Loucy (cell line): ENCODE measurements at regions not wholly inside any gene's neighbourhood (a gene's known extent, or its start where the extent isn't known, plus 50 kb on each side); places are given as distances from the start of the nearest gene placed in this dataset.

Experiments
- H2AFZ ChIP-seq: fragments of 200-600 bp; sonication (generic); 2 replicates; pipeline ENCODE4 v1.6.0; 2016; ENCODE audit warnings: antibody characterized with exemption, mild to moderate bottlenecking, low read length, moderate library complexity
- H3F3A ChIP-seq: fragments of 200-600 bp; 2 replicates; pipeline ENCODE4 v1.6.0; 2016; ENCODE audit warnings: antibody characterized with exemption, low read depth, mild to moderate bottlenecking
- H3K27me3 ChIP-seq: fragments of 200-600 bp; sonication (generic); 2 replicates; pipeline ENCODE4 v1.6.1; 2014; ENCODE audit warnings: low read length, mild to moderate bottlenecking; ENCODE audit not compliant: insufficient read depth, poor library complexity, severe bottlenecking
- H3K36me3 ChIP-seq: fragments of 200-600 bp; sonication (generic); 2 replicates; pipeline ENCODE4 v1.6.1; 2016; ENCODE audit warnings: low read length; ENCODE audit not compliant: insufficient read depth
- H3K4me1 ChIP-seq: fragments of 200-600 bp; sonication (generic); 2 replicates; pipeline ENCODE4 v1.5.1; 2014; ENCODE audit warnings: low read length, mild to moderate bottlenecking; ENCODE audit not compliant: insufficient read depth, poor library complexity, severe bottlenecking
- H3K4me2 ChIP-seq: fragments of 200-600 bp; sonication (generic); 2 replicates; pipeline ENCODE4 v1.6.0; 2014; ENCODE audit warnings: antibody characterized with exemption, low read length, low read depth, mild to moderate bottlenecking; ENCODE audit not compliant: poor library complexity, severe bottlenecking
- H3K4me3 ChIP-seq: fragments of 200-600 bp; sonication (generic); 2 replicates; pipeline ENCODE4 v1.5.1; 2014; ENCODE audit warnings: low read length, mild to moderate bottlenecking, mixed read lengths; ENCODE audit not compliant: poor library complexity, severe bottlenecking
- H3K79me2 ChIP-seq: fragments of 200-600 bp; sonication (generic); 2 replicates; pipeline ENCODE4 v1.6.1; 2014; ENCODE audit warnings: low read length; ENCODE audit not compliant: insufficient read depth
- H3K9ac ChIP-seq: fragments of 200-600 bp; sonication (generic); 2 replicates; pipeline ENCODE4 v1.6.0; 2014; ENCODE audit warnings: mild to moderate bottlenecking, low read depth, low read length, moderate library complexity; ENCODE audit not compliant: poor library complexity, severe bottlenecking
- H3K9me2 ChIP-seq: fragments of 200-600 bp; sonication (generic); replicated peaks from 2 replicates; pipeline ENCODE4 v1.6.1; 2016; ENCODE audit warnings: low read depth, low read length, mixed read lengths
- H3K9me3 ChIP-seq: fragments of 200-600 bp; sonication (generic); 2 replicates; pipeline ENCODE4 v1.6.1; 2014; ENCODE audit warnings: mild to moderate bottlenecking, antibody characterized with exemption, low read length, low read depth; ENCODE audit not compliant: insufficient read depth
- H4K20me1 ChIP-seq: fragments of 200-600 bp; sonication (generic); 2 replicates; pipeline ENCODE4 v1.6.0; 2014; ENCODE audit warnings: antibody characterized with exemption, low read length, mild to moderate bottlenecking; ENCODE audit not compliant: insufficient read depth, poor library complexity, severe bottlenecking
- CTCF ChIP-seq: fragments of 200-600 bp; sonication (generic); conservative IDR thresholded peaks from 2 replicates; pipeline ENCODE4 v1.5.1; 2014; ENCODE audit warnings: mild to moderate bottlenecking, antibody characterized with exemption, low read length
- EZH2phosphoT487 ChIP-seq: fragments of 200-600 bp; IDR thresholded peaks from 2 replicates; pipeline ENCODE4 v1.6.1; 2018; ENCODE audit warnings: antibody characterized with exemption, mild to moderate bottlenecking, moderate library complexity, borderline replicate concordance

DNA sequence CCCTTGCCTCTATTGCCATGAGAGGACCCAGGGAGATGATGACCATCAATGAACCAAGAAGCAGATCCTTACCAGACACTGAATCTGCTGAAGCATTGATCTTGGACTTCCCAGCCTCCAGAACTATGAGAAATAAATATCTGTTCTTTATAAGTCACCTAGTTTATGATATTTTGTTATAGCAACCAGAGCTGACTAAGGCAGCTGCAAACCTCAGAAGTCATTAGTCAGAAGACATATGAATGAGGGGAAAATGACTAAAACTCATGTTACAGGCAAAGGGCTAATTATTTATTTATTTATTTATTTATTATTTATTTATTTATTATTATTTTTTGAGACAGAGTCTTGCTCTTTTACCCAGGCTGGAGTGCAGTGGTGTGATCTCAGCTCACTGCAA lies 321.1 kb downstream of the TGFB2 start:
- Histone ChIP-seq H3K9me2 (no peaks in the 10 kb centered on the region; the same call in 1 of the 2 replicates), H4K20me1 (no peaks in the 10 kb centered on the region), H3F3A (no peaks in the 10 kb centered on the region), H2AFZ (no peak overlapping the region), H3K4me3 (no peak overlapping the region), H3K79me2 (no peaks in the 10 kb centered on the region), H3K27me3 (no peaks in the 10 kb centered on the region), H3K4me2 (no peak overlapping the region), H3K9me3 (no peaks in the 10 kb centered on the region), H3K9ac (no peak overlapping the region), H3K36me3 (no peaks in the 10 kb centered on the region), H3K4me1 (no peaks in the 10 kb centered on the region)
- TF ChIP-seq CTCF (no peak), EZH2phosphoT487 (no peak)

DNA sequence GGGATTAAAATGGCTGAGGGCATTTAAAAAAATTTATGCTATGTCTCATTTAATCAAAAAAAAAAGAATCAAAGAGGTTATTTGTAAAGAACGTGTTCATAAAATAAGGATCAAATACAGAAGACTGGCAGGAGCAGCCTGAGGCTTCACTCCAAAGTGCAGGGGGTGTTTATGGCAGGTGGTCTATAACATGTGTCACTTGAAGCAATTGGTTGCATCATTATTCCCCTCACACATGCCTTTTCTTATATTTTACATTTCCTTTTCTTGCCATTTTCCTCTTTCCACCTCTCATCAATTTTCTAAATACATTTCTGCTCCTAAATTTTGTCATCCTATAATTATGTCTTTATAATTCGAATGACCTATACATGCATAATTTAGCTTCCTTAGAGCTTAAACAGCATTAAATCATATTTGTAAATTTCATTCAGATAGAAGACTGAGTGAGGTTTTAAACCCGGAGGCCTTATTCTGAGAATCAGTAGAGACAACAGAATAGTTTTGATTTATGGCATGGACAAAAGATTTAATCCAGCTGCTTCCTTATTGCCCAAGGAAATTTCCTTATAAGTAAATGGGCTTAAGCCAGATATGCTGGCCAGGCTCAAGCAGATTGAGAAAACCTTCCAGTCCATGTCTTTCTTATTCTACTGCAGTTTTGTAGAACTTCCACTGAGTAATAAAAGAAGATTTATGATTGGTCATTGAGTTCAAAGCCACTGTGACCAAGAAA lies 322.8 kb downstream of the TGFB2 start:
- no peaks in the 10 kb centered on the region; the same call in 1 of the 2 replicates for H3K9me2 ChIP-seq
- H3K79me2 ChIP-seq, result no peaks in the 10 kb centered on the region
- no peak overlapping the region for H3K9ac ChIP-seq
- H3K4me3 ChIP-seq, result no peak overlapping the region
- H3K4me2 ChIP-seq, result no peak overlapping the region
- no peaks in the 10 kb centered on the region for H3F3A ChIP-seq
- no peaks in the 10 kb centered on the region for H4K20me1 ChIP-seq
- no peaks in the 10 kb centered on the region for H3K27me3 ChIP-seq
- H3K4me1 ChIP-seq, result no peaks in the 10 kb centered on the region
- no peak for TF ChIP-seq CTCF
- TF ChIP-seq EZH2phosphoT487, result no peak
- no peaks in the 10 kb centered on the region for H3K36me3 ChIP-seq
- no peak overlapping the region for H2AFZ ChIP-seq
- H3K9me3 ChIP-seq, result no peaks in the 10 kb centered on the region

GRCh38 chr1:218669431-218669830 lies 324.3 kb downstream of the TGFB2 start:
- Histone ChIP-seq H2AFZ (no peak overlapping the region), H3K4me1 (no peaks in the 10 kb centered on the region), H3K9me3 (no peaks in the 10 kb centered on the region), H3K9me2 (no peaks in the 10 kb centered on the region), H3K4me2 (no peak overlapping the region), H3K27me3 (no peaks in the 10 kb centered on the region), H4K20me1 (no peaks in the 10 kb centered on the region), H3K36me3 (no peaks in the 10 kb centered on the region), H3K4me3 (no peak overlapping the region), H3F3A (no peaks in the 10 kb centered on the region), H3K79me2 (no peaks in the 10 kb centered on the region), H3K9ac (no peak overlapping the region)
- TF ChIP-seq CTCF, result no peak
- TF ChIP-seq EZH2phosphoT487, result no peak
